Liver (tissue), 8 donors: ENCODE measurements at regions not wholly inside any gene's neighbourhood (a gene's known extent, or its start where the extent isn't known, plus 50 kb on each side); places are given as distances from the start of the nearest gene placed in this dataset.

Experiments
- DNase-seq: peaks from one replicate; pipeline ENCODE4 v3.0.0-alpha.2; 2017; ENCODE audit warnings: low spot score
- H3K27ac ChIP-seq, 2 donors: one replicate each; pipeline ENCODE4 v1.7.0; 2013; ENCODE audit warnings: inconsistent platforms in 2 of 2, low read length in 2 of 2, control low read depth in 1 of 2, low read depth in 1 of 2, mild to moderate bottlenecking in 1 of 2
- H3K27me3 ChIP-seq, 4 donors: one replicate each; pipeline versions ENCODE4 v1.6.1 to v1.7.0; 2013; ENCODE audit warnings: low read length in 3 of 4, inconsistent platforms in 1 of 4, mild to moderate bottlenecking in 1 of 4, moderate library complexity in 1 of 4; ENCODE audit not compliant: control insufficient read depth in 4 of 4, insufficient read depth in 4 of 4
- H3K36me3 ChIP-seq, 4 donors: one replicate each; pipeline versions ENCODE4 v1.6.1 to v1.7.0; 2013; ENCODE audit warnings: low read length in 3 of 4, mild to moderate bottlenecking in 3 of 4, low read depth in 1 of 4, moderate library complexity in 1 of 4; ENCODE audit not compliant: control insufficient read depth in 4 of 4, insufficient read depth in 3 of 4
- H3K4me1 ChIP-seq, 4 donors: one replicate each; pipeline versions ENCODE4 v1.6.1 to v1.7.0; 2013; ENCODE audit warnings: low read length in 3 of 4, mild to moderate bottlenecking in 3 of 4, moderate library complexity in 1 of 4; ENCODE audit not compliant: control insufficient read depth in 4 of 4, insufficient read depth in 4 of 4
- H3K4me3 ChIP-seq, 3 donors: one replicate each; pipeline versions ENCODE4 v1.6.1 to v1.7.0; 2013; ENCODE audit warnings: low read length in 3 of 3, control low read depth in 1 of 3, low read depth in 1 of 3, mild to moderate bottlenecking in 1 of 3
- H3K9ac ChIP-seq, 2 donors: one replicate each; pipeline ENCODE4 v1.7.0; 2013; ENCODE audit warnings: low read length in 2 of 2, mild to moderate bottlenecking in 2 of 2, moderate library complexity in 2 of 2, control low read depth in 1 of 2, low read depth in 1 of 2
- H3K9me3 ChIP-seq, 4 donors: one replicate each; pipeline versions ENCODE4 v1.6.1 to v1.7.0; 2013; ENCODE audit warnings: low read length in 3 of 4; ENCODE audit not compliant: control insufficient read depth in 4 of 4
- ATF3 ChIP-seq: IDR thresholded peaks from 2 replicates; pipeline ENCODE4 v1.6.1; 2016; ENCODE audit warnings: antibody characterized with exemption
- CTCF ChIP-seq: fragments of 150-350 bp; IDR thresholded peaks from 2 replicates; pipeline ENCODE4 v1.5.1; 2017; ENCODE audit warnings: improper control_type of control experiment, low read depth, low read length; ENCODE audit not compliant: missing input control
- EGR1 ChIP-seq, 2 donors: IDR thresholded peaks; 2 replicates each; pipeline ENCODE4 v1.6.1; 2016 to 2018; ENCODE audit warnings: antibody characterized with exemption in 2 of 2, low read depth in 2 of 2
- FOXA1 ChIP-seq: IDR thresholded peaks from 2 replicates; pipeline ENCODE4 v1.6.1; 2016; ENCODE audit warnings: antibody characterized with exemption
- FOXA2 ChIP-seq: IDR thresholded peaks from 2 replicates; pipeline ENCODE4 v1.6.1; 2016; ENCODE audit warnings: antibody characterized with exemption
- GABPA ChIP-seq, 2 donors: IDR thresholded peaks in 1 of 2; conservative IDR thresholded peaks in 1 of 2; 2 replicates each; pipeline ENCODE4 v1.6.1; 2016; ENCODE audit warnings: antibody characterized with exemption in 2 of 2, mild to moderate bottlenecking in 1 of 2, moderate library complexity in 1 of 2
- HNF4A ChIP-seq, 2 donors: conservative IDR thresholded peaks; 2 replicates each; pipeline ENCODE4 v1.6.1; 2016; ENCODE audit warnings: antibody characterized with exemption in 2 of 2, mild to moderate bottlenecking in 2 of 2
- HNF4G ChIP-seq: IDR thresholded peaks from 2 replicates; pipeline ENCODE4 v1.6.1; 2016; ENCODE audit warnings: antibody characterized with exemption
- JUND ChIP-seq, 2 donors: IDR thresholded peaks; 2 replicates each; pipeline ENCODE4 v1.6.1; 2016; ENCODE audit warnings: antibody characterized with exemption in 2 of 2
- MAX ChIP-seq: IDR thresholded peaks from 2 replicates; pipeline ENCODE4 v1.6.1; 2016; ENCODE audit warnings: antibody characterized with exemption
- NR2F2 ChIP-seq: IDR thresholded peaks from 2 replicates; pipeline ENCODE4 v1.6.1; 2016; ENCODE audit warnings: antibody characterized with exemption
- RAD21 ChIP-seq, 2 donors: IDR thresholded peaks; 2 replicates each; pipeline ENCODE4 v1.6.1; 2016; ENCODE audit warnings: antibody characterized with exemption in 2 of 2, mild to moderate bottlenecking in 2 of 2
- REST ChIP-seq: IDR thresholded peaks from 2 replicates; pipeline ENCODE4 v1.6.1; 2016; ENCODE audit warnings: antibody characterized with exemption, mild to moderate bottlenecking
- RXRA ChIP-seq, 2 donors: IDR thresholded peaks; 2 replicates each; pipeline ENCODE4 v1.6.1; 2017 to 2018; ENCODE audit warnings: antibody characterized with exemption in 2 of 2, mild to moderate bottlenecking in 1 of 2
- SP1 ChIP-seq: IDR thresholded peaks from 2 replicates; pipeline ENCODE4 v1.6.1; 2018; ENCODE audit warnings: antibody characterized with exemption, mild to moderate bottlenecking
- TAF1 ChIP-seq: conservative IDR thresholded peaks from 2 replicates; pipeline ENCODE4 v1.6.1; 2016; ENCODE audit warnings: antibody characterized with exemption, mild to moderate bottlenecking
- YY1 ChIP-seq: IDR thresholded peaks from 2 replicates; pipeline ENCODE4 v1.6.1; 2016; ENCODE audit warnings: antibody characterized with exemption, mild to moderate bottlenecking
- WGBS: extraction: QIAGEN DNeasy Blood & Tissue Kit; methylation state at CpG from one replicate; pipeline ENCODE4 v1.1.7; 2013; 5-methylcytosine and 5-hydroxymethylcytosine counted together
- TF ChIP-seq, protein P1 (sequence below): IDR thresholded peaks from 2 replicates; pipeline ENCODE4 v1.6.1; 2016; ENCODE audit warnings: antibody characterized with exemption
- donor health status: healthy.
- donor health status: healthy.
- donor health status: healthy.
- donor health status: healthy.
- donor health status: healthy.

DNA sequence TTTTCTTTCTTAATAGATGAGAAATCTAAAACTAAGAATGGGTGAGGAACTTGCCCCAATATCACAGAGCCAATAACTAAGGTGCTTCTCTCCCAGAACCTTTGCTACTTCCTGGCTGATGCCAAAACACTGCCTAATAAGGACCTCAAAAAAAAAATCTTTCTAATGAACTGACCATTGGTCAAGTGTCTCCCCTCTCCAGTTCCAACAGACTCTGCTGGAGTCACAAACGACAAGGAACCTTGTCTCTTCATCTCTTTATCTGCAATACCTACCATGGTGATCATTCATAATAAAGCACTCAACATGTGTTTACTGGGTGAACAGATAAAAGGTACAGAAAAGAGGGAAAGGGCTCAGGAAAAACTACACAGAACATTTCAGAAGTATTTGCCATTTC is 197.4 kb downstream of the LTN1 start:
- WGBS = 75% methylated on average over 1 of the region's 1 CpG
- no peaks in the 10 kb centered on the region for H3K9me3 ChIP-seq
- no peak for DNase-seq
- no peaks in the 10 kb centered on the region for H3K4me1 ChIP-seq
- no peak overlapping the region for H3K9ac ChIP-seq
- no peaks in the 10 kb centered on the region for H3K27me3 ChIP-seq
- H3K36me3 ChIP-seq = no peaks in the 10 kb centered on the region
- no peak overlapping the region for H3K4me3 ChIP-seq
- TF ChIP-seq EGR1 (IDR thresholded peaks at IDR 0.05; ENCODE audit: low read depth in 2 of 2) = no peak
- no peak for TF ChIP-seq SP1
- no peak for TF ChIP-seq YY1
- TF ChIP-seq TAF1 = no peak
- TF ChIP-seq HNF4G = no peak
- TF ChIP-seq MAX = no peak
- no peak for TF ChIP-seq FOXA2
- no peak for TF ChIP-seq RXRA (IDR thresholded peaks at IDR 0.05)
- TF ChIP-seq RAD21 (IDR thresholded peaks at IDR 0.05) = no peak
- H3K27ac ChIP-seq = no peak overlapping the region

- H3K4me3 ChIP-seq = no peak overlapping the region
- H3K9me3 ChIP-seq = no peaks in the 10 kb centered on the region
- H3K27me3 ChIP-seq = no peaks in the 10 kb centered on the region
- WGBS = 64% methylated on average over 2 of the region's 2 CpGs
- no peak for DNase-seq
- no peak for TF ChIP-seq RAD21 (IDR thresholded peaks at IDR 0.05)
- no peak for TF ChIP-seq FOXA2
- no peak for TF ChIP-seq RXRA (IDR thresholded peaks at IDR 0.05)
- no peak for TF ChIP-seq TAF1
- TF ChIP-seq MAX = no peak
- TF ChIP-seq CTCF = no peak
- TF ChIP-seq REST = no peak
- TF ChIP-seq HNF4G = no peak
- TF ChIP-seq HNF4A (conservative IDR thresholded peaks at IDR 0.05) = no peak
- TF ChIP-seq NR2F2 = no peak
- no peak for TF ChIP-seq GABPA (IDR thresholded peaks at IDR 0.05 in 1 of 2, conservative IDR thresholded peaks at IDR 0.05 in 1 of 2)
- TF ChIP-seq ATF3 = no peak
- no peak for TF ChIP-seq JUND (IDR thresholded peaks at IDR 0.05)
- TF ChIP-seq FOXA1 = no peak
- TF ChIP-seq, protein P1, sequence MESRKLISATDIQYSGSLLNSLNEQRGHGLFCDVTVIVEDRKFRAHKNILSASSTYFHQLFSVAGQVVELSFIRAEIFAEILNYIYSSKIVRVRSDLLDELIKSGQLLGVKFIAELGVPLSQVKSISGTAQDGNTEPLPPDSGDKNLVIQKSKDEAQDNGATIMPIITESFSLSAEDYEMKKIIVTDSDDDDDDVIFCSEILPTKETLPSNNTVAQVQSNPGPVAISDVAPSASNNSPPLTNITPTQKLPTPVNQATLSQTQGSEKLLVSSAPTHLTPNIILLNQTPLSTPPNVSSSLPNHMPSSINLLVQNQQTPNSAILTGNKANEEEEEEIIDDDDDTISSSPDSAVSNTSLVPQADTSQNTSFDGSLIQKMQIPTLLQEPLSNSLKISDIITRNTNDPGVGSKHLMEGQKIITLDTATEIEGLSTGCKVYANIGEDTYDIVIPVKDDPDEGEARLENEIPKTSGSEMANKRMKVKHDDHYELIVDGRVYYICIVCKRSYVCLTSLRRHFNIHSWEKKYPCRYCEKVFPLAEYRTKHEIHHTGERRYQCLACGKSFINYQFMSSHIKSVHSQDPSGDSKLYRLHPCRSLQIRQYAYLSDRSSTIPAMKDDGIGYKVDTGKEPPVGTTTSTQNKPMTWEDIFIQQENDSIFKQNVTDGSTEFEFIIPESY = no peak
- TF ChIP-seq EGR1 (IDR thresholded peaks at IDR 0.05; ENCODE audit: low read depth in 2 of 2) = no peak
- no peak for TF ChIP-seq SP1
- H3K36me3 ChIP-seq = no peaks in the 10 kb centered on the region
- no peak overlapping the region for H3K9ac ChIP-seq
- no peak overlapping the region for H3K27ac ChIP-seq
- H3K4me1 ChIP-seq = no peaks in the 10 kb centered on the region
These were observed 198.3 kb downstream of the LTN1 start for GRCh38 chr21:28794371-28794851.
